Body of pancreas (tissue), 4 donors: ENCODE measurements at regions not wholly inside any gene's neighbourhood (a gene's known extent, or its start where the extent isn't known, plus 50 kb on each side); places are given as distances from the start of the nearest gene placed in this dataset.

Experiments
- POLR2A ChIP-seq, 3 donors: fragments of 450-650 bp; IDR thresholded peaks; one replicate each; pipeline ENCODE4 v1.6.1; 2016; ENCODE audit warnings: antibody characterized with exemption in 3 of 3, mild to moderate bottlenecking in 2 of 3
- TF ChIP-seq, protein P1 (sequence below), 7 experiments: fragments of 450-650 bp in 4 of 7; fragments of 200-600 bp in 3 of 7; sonication (generic) in 3 of 7; IDR thresholded peaks; one replicate each; pipeline ENCODE4 v1.5.1; 2016 to 2019; ENCODE audit warnings: antibody characterized with exemption in 7 of 7

DNA sequence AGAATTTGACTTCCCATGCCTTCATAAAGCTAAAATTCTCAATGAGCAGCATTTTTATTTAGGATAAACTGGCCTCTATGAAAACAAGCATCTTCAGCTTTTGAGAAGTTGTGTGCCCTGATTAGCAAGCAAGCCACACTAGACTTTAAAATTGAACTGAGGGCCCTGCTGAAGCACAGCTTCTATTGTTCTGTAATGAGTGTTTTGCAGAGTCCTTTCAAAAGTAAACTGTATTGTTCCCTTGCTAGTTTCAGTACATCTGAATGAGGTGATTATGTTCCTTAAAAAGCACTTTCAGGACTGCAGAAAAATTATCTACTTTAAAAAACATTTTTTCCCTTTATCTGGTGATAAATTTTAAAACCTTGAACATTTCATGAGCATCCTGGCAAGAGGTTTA, 113.3 kb upstream of the PRPS1L1 start:
- TF ChIP-seq, protein P1, sequence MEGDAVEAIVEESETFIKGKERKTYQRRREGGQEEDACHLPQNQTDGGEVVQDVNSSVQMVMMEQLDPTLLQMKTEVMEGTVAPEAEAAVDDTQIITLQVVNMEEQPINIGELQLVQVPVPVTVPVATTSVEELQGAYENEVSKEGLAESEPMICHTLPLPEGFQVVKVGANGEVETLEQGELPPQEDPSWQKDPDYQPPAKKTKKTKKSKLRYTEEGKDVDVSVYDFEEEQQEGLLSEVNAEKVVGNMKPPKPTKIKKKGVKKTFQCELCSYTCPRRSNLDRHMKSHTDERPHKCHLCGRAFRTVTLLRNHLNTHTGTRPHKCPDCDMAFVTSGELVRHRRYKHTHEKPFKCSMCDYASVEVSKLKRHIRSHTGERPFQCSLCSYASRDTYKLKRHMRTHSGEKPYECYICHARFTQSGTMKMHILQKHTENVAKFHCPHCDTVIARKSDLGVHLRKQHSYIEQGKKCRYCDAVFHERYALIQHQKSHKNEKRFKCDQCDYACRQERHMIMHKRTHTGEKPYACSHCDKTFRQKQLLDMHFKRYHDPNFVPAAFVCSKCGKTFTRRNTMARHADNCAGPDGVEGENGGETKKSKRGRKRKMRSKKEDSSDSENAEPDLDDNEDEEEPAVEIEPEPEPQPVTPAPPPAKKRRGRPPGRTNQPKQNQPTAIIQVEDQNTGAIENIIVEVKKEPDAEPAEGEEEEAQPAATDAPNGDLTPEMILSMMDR (IDR thresholded peaks at IDR 0.05), result no peak
- no peak for TF ChIP-seq POLR2A (IDR thresholded peaks at IDR 0.05)
